ENCODE measurements at regions not wholly inside any gene's neighbourhood (a gene's known extent, or its start where the extent isn't known, plus 50 kb on each side); places are given as distances from the start of the nearest gene placed in this dataset.

DNA sequence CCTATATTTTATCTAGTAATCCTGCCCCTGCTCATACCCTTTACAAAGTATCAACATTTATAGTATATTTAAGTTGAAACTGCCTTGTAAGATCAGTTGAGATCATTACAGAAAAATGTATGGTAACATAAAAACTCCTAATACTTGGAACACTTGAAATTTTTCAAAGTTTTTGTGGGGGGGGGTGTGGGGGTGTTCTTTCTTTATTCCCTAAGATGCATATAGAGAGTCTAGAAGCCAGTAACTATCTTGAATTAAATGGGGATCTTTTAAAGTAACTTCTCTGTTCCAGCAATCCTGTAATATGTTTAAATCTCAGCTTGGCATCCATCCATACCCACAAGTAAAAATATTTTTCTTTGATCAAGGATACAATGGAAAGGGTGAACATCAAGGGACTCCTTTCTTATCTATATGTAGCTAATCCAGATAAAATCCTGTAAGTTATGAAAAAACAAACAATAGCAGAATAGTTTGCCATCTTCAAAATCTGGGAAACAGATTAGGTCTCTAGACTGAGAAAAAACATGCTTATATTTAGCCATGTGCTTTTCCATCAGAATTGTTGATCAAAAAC lies 455.3 kb downstream of the MEIS1 start:
- TF ChIP-seq HDGF (IDR thresholded peaks at IDR 0.05; ENCODE audit: borderline replicate concordance) (no peak), TARDBP (IDR thresholded peaks at IDR 0.05) (no peak), BHLHE40 (IDR thresholded peaks at IDR 0.05; ENCODE audit: borderline replicate concordance) (no peak), SP1 (IDR thresholded peaks at IDR 0.05) (no peak), ELF4 (IDR thresholded peaks at IDR 0.05) (no peak), ZNF384 (IDR thresholded peaks at IDR 0.05) (no peak), FOXM1 (IDR thresholded peaks at IDR 0.05; ENCODE audit: borderline replicate concordance) (no peak), ARNT (IDR thresholded peaks at IDR 0.05) (no peak), CTBP1 (IDR thresholded peaks at IDR 0.05; ENCODE audit: borderline replicate concordance) (no peak), FOXA1 (IDR thresholded peaks at IDR 0.05) (no peak), NFRKB (IDR thresholded peaks at IDR 0.05) (no peak), SUZ12 (IDR thresholded peaks at IDR 0.05) (no peak), L3MBTL2 (conservative IDR thresholded peaks at IDR 0.05) (no peak)
- TF ChIP-seq, protein P1, sequence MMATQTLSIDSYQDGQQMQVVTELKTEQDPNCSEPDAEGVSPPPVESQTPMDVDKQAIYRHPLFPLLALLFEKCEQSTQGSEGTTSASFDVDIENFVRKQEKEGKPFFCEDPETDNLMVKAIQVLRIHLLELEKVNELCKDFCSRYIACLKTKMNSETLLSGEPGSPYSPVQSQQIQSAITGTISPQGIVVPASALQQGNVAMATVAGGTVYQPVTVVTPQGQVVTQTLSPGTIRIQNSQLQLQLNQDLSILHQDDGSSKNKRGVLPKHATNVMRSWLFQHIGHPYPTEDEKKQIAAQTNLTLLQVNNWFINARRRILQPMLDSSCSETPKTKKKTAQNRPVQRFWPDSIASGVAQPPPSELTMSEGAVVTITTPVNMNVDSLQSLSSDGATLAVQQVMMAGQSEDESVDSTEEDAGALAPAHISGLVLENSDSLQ (IDR thresholded peaks at IDR 0.05), result no peak

Measured in HEK293T (cell line).